Heart left ventricle (tissue), 16 donors: ENCODE measurements at regions not wholly inside any gene's neighbourhood (a gene's known extent, or its start where the extent isn't known, plus 50 kb on each side); places are given as distances from the start of the nearest gene placed in this dataset.

Experiments
- ATAC-seq, 4 donors: fragments of 200-7000 bp; cut with Tn5 transposase; one replicate each; pipeline ENCODE4 v1.9.1; 2020 to 2022; ENCODE audit warnings: moderate library complexity in 4 of 4, mild to moderate bottlenecking in 3 of 4, moderate number of reproducible peaks in 1 of 4
- DNase-seq, 5 donors: peaks; one replicate each; pipeline ENCODE4 v3.0.0-alpha.2; 2020
- H3K27ac ChIP-seq, 12 donors: fragments of 200-600 bp; sonication (generic) in 4 of 12; one replicate each; pipeline versions ENCODE4 v1.5.0 to v1.8.0; 2016 to 2022; ENCODE audit warnings: mild to moderate bottlenecking in 2 of 12
- H3K27me3 ChIP-seq, 9 donors: fragments of 200-600 bp; sonication (generic) in 2 of 9; one replicate each; pipeline versions ENCODE4 v1.5.1 to v1.8.0; 2016 to 2022; ENCODE audit warnings: mild to moderate bottlenecking in 3 of 9
- H3K36me3 ChIP-seq, 9 donors: fragments of 200-600 bp; sonication (generic) in 2 of 9; one replicate each; pipeline versions ENCODE4 v1.5.0 to v1.8.0; 2018 to 2022; ENCODE audit warnings: mild to moderate bottlenecking in 2 of 9
- H3K4me1 ChIP-seq, 12 donors: fragments of 200-600 bp; sonication (generic) in 4 of 12; one replicate each; pipeline versions ENCODE4 v1.5.0 to v1.8.0; 2016 to 2022; ENCODE audit warnings: mild to moderate bottlenecking in 3 of 12
- H3K4me3 ChIP-seq, 12 donors: fragments of 200-600 bp; sonication (generic) in 4 of 12; one replicate each; pipeline versions ENCODE4 v1.5.0 to v1.8.0; 2017 to 2022; ENCODE audit warnings: mild to moderate bottlenecking in 9 of 12, moderate library complexity in 4 of 12
- H3K9me3 ChIP-seq, 12 donors: fragments of 200-600 bp; sonication (generic) in 4 of 12; one replicate each; pipeline versions ENCODE4 v1.5.0 to v1.8.0; 2016 to 2022; ENCODE audit warnings: mild to moderate bottlenecking in 1 of 12
- CTCF ChIP-seq, 12 donors: fragments of 200-600 bp; sonication (generic) in 4 of 12; IDR thresholded peaks; one replicate each; pipeline versions ENCODE4 v1.5.0 to v1.8.0; 2018 to 2022; ENCODE audit warnings: antibody characterized with exemption in 12 of 12, mild to moderate bottlenecking in 5 of 12
- POLR2A ChIP-seq, 2 donors: fragments of 450-650 bp; IDR thresholded peaks; one replicate each; pipeline ENCODE4 v1.6.1; 2017; ENCODE audit warnings: antibody characterized with exemption in 2 of 2, mild to moderate bottlenecking in 2 of 2, moderate library complexity in 2 of 2
- WGBS, 4 donors: extraction: QIAGEN DNeasy Blood & Tissue Kit in 2 of 4; methylation state at CpG; one replicate each; pipeline versions ENCODE4 v1.1.5 to v1.1.7; 2013 to 2018; 5-methylcytosine and 5-hydroxymethylcytosine counted together
- intact Hi-C, 10 donors: fragments of 100-400 bp; cut with DNase I; formaldehyde crosslinking; loops; one replicate each; pipeline versions ENCODE4 v1.11.1 to v1.14.2; 2022
- donor health status: ischemic (EF 13 %, LVEDD 7.1; RV severe dilation, severe dysfunction).
- donor health status: healthy with polysubstance abuse.
- donor health status: DM: no; HTN: yes; CAD: no.
- donor health status: DM: no; HTN: no; CAD: no.
- donor health status: ischemic (EF 25% LVEDD 6.9; RV normal size, moderate dysfunction).
- donor health status: ischemic (EF 25% LVEDD 5.7; RV mildly dilated, moderate dysfunction).
- donor health status: healthy.
- donor health status: DM: yes; HTN: yes; CAD: no.
- donor health status: ischemic (EF 35%, LVEDD 5.7; RV mildly dilated, moderate dysfunction).
- donor health status: nonischemic (EF 11% LVEDD 7.7; RV severe dilation, severe dysfunction).
- donor health status: DM: yes; HTN: yes; CAD: no.
- donor health status: PGD.
- donor health status: ischemic (EF 29% LVEDD 5.4; RV normal size, mild dysfunction).
- donor health status: nonischemic (EF 23%, LVEDD 6.1; RV moderate dilation, normal function).

DNA sequence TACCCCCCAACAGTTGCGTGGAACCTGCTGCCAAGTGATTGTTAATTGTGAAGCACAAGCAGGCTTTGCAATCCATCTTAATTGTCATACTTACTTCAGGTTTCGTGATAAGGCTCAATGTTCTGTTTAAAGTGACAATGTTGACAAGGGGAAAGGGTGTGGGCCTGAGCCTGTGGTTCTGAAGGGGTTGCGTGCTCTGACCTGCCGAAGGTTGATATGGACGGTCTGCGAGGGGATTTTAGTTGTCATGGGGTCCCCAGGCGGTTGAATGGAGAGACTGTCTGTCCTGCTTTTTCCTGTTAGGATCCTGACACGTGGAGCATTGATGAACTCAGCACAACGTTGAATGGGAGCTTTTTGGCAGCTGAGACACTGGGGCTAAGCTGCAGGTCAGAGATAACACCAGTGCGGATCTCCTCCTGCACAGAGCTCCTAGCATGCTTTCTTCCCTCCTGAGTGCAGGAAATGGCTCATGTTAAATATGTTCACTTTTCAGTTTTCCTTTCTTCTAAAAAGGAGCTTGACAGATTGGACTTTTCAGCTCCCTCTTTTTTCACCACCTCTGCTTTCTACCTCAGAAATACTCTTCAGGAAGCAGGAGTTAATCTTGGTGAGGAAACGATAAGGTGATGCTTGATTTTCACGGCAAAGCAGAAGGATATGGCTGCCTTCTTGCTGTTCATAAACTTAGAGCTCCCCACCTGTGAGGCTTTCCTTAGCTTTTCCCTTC, 62.9 kb upstream of the ZEB2 start:
- Histone ChIP-seq H3K36me3 (no peaks in the 10 kb centered on the region), H3K4me1 (peaks cover 0 to 28% (median 0%) of the 10 kb centered on the region in 12 donors), H3K27ac (no peak overlapping the region), H3K9me3 (no peaks in the 10 kb centered on the region), H3K4me3 (no peak overlapping the region), H3K27me3 (no peaks in the 10 kb centered on the region)
- DNase-seq (no peak), ATAC-seq (no peak)
- intact Hi-C loops, result no loop called here
- TF ChIP-seq POLR2A (IDR thresholded peaks at IDR 0.05), result no peak
- TF ChIP-seq CTCF (IDR thresholded peaks at IDR 0.05), result no peak
- 40 to 55% (median 41%) methylated on average over 12 of the region's 12 CpGs for WGBS, 4 donors

GRCh38 chr2:144580521-144581161, 60.7 kb upstream of the ZEB2 start:
- Histone ChIP-seq H3K4me3 (no peak overlapping the region), H3K27me3 (no peaks in the 10 kb centered on the region), H3K27ac (no peak overlapping the region), H3K4me1 (peaks cover 0 to 23% (median 0%) of the 10 kb centered on the region in 12 donors), H3K9me3 (no peaks in the 10 kb centered on the region), H3K36me3 (no peaks in the 10 kb centered on the region)
- 75 to 88% (median 83%) methylated on average over 4 of the region's 4 CpGs for WGBS, 4 donors
- no peak for TF ChIP-seq POLR2A (IDR thresholded peaks at IDR 0.05)
- no peak for TF ChIP-seq CTCF (IDR thresholded peaks at IDR 0.05)
- ATAC-seq, result no peak
- no peak for DNase-seq
- intact Hi-C loops, result no loop called here

DNA sequence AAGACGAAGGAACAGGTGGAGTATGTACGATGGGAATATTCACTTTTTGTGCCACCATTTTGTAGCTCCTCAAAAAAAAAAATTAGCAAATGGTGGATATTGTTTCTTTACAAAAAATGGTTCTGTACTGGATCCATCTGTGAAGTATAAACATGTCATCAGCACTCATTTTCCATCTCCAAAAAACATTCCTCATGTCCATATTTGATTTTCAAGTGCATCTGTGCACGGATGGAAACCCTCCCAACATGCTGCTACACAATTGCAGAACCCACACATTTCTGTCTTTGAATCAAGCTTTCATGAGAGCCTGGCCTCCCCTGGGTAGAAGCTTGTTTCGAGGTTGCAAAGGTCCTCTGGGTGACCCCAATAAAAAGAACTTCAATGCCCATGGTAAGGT, 59.6 kb upstream of the ZEB2 start:
- H3K4me3 ChIP-seq, result no peak overlapping the region
- no peak for TF ChIP-seq POLR2A (IDR thresholded peaks at IDR 0.05)
- no peak for TF ChIP-seq CTCF (IDR thresholded peaks at IDR 0.05)
- intact Hi-C loops, result no loop called here
- no peaks in the 10 kb centered on the region for H3K27me3 ChIP-seq
- 85 to 93% (median 91%) methylated on average over 4 of the region's 4 CpGs for WGBS, 4 donors
- no peaks in the 10 kb centered on the region for H3K9me3 ChIP-seq
- H3K4me1 ChIP-seq, result peaks cover 0 to 23% (median 0%) of the 10 kb centered on the region in 12 donors
- H3K27ac ChIP-seq, result no peak overlapping the region
- ATAC-seq (no peak), DNase-seq (no peak)
- H3K36me3 ChIP-seq, result no peaks in the 10 kb centered on the region

- TF ChIP-seq CTCF (IDR thresholded peaks at IDR 0.05) (no peak), POLR2A (IDR thresholded peaks at IDR 0.05) (no peak)
- Histone ChIP-seq H3K4me3 (no peak overlapping the region), H3K27me3 (no peaks in the 10 kb centered on the region), H3K4me1 (peaks cover 0 to 13% (median 0%) of the 10 kb centered on the region in 12 donors), H3K36me3 (no peaks in the 10 kb centered on the region), H3K9me3 (no peaks in the 10 kb centered on the region), H3K27ac (no peak overlapping the region)
- DNase-seq (no peak), ATAC-seq (no peak)
- 74 to 80% (median 75%) methylated on average over 3 of the region's 3 CpGs for WGBS, 4 donors
- intact Hi-C loops, result no loop called here
Measured at GRCh38 chr2:144578099-144578498, 58.2 kb upstream of the ZEB2 start.
